H1 (cell line): ENCODE measurements at regions not wholly inside any gene's neighbourhood (a gene's known extent, or its start where the extent isn't known, plus 50 kb on each side); places are given as distances from the start of the nearest gene placed in this dataset.

Experiments
- CREB1 ChIP-seq: IDR thresholded peaks from 2 replicates; pipeline ENCODE4 v1.6.1; 2012; ENCODE audit warnings: inconsistent platforms
- KDM5A ChIP-seq: fragments of 200-600 bp; IDR thresholded peaks from 2 replicates; pipeline ENCODE4 v1.7.1; 2012; ENCODE audit warnings: mild to moderate bottlenecking, low read length, inconsistent platforms, mixed read lengths
- MAFK ChIP-seq: IDR thresholded peaks from 2 replicates; pipeline ENCODE4 v1.6.1; 2012; ENCODE audit warnings: low read depth, mild to moderate bottlenecking, improper control_type of control experiment, low read length
- RNF2 ChIP-seq: fragments of 200-900, 300-1000 bp; sonication (generic); IDR thresholded peaks from 2 replicates; pipeline ENCODE4 v1.7.1; 2016; ENCODE audit warnings: borderline replicate concordance, low read depth, mild to moderate bottlenecking, antibody characterized with exemption, low read length; ENCODE audit not compliant: poor library complexity, severe bottlenecking; ENCODE audit errors: missing control alignments

GRCh38 chr15:97059281-97059680 is 728.8 kb downstream of the NR2F2 start (continued):
- no peak for TF ChIP-seq RNF2
- no peak for TF ChIP-seq KDM5A
- no peak for TF ChIP-seq CREB1
- TF ChIP-seq MAFK: no peak
